Right ventricle myocardium superior (tissue), 1 donor: ENCODE measurements at regions not wholly inside any gene's neighbourhood (a gene's known extent, or its start where the extent isn't known, plus 50 kb on each side); places are given as distances from the start of the nearest gene placed in this dataset.

Experiments used
- ATAC-seq: fragments of 200-7000 bp; cut with Tn5 transposase; one replicate; pipeline ENCODE4 v1.9.1; 2020; ENCODE audit warnings: mild to moderate bottlenecking; ENCODE audit not compliant: poor library complexity
- DNase-seq: peaks from one replicate; pipeline ENCODE4 v3.0.0-alpha.2; 2020
- intact Hi-C: fragments of 100-400 bp; cut with DNase I; formaldehyde crosslinking; loops from one replicate; pipeline ENCODE4 v1.11.2; 2022
- donor health status: DM: no; HTN: yes; CAD: no; lungs with severe emphysema.

- ATAC-seq (no peak), DNase-seq (no peak)
- intact Hi-C loops, result no loop called here
Observed at GRCh38 chr13:107574517-107575210, 640.7 kb downstream of the LIG4 start.

GRCh38 chr13:107573184-107573583, 642.2 kb downstream of the LIG4 start:
- ATAC-seq (no peak), DNase-seq (no peak)
- intact Hi-C loops, result no loop called here

- intact Hi-C loops, result no loop called here
- no peak for DNase-seq
- no peak for ATAC-seq
Observed at GRCh38 chr13:107572156-107572555, 643.2 kb downstream of the LIG4 start.

- DNase-seq, result no peak
- ATAC-seq, result no peak
- intact Hi-C loops, result no loop called here
Observed at GRCh38 chr13:107568181-107568580, 647.2 kb downstream of the LIG4 start.

- DNase-seq, result no peak
- intact Hi-C loops, result no loop called here
- no peak for ATAC-seq
Observed at GRCh38 chr13:107563099-107563925, 652.0 kb downstream of the LIG4 start.

- intact Hi-C loops, result no loop called here
- ATAC-seq (no peak), DNase-seq (no peak)
Observed at GRCh38 chr13:107562203-107562602, 653.1 kb downstream of the LIG4 start.

GRCh38 chr13:107554460-107554859, 660.9 kb downstream of the LIG4 start:
- DNase-seq (no peak), ATAC-seq (no peak)
- intact Hi-C loops, result no loop called here

GRCh38 chr13:107553838-107554237, 661.5 kb downstream of the LIG4 start:
- no peak for ATAC-seq
- intact Hi-C loops, result no loop called here
- DNase-seq, result no peak

GRCh38 chr13:107551521-107551920, 663.8 kb downstream of the LIG4 start:
- intact Hi-C loops, result no loop called here
- DNase-seq (no peak), ATAC-seq (no peak)

GRCh38 chr13:107548338-107548737, 667.0 kb downstream of the LIG4 start:
- no peak for ATAC-seq
- intact Hi-C loops, result no loop called here
- DNase-seq, result no peak

- ATAC-seq, result no peak
- intact Hi-C loops, result no loop called here
- no peak for DNase-seq
Observed at GRCh38 chr13:107545946-107546502, 669.3 kb downstream of the LIG4 start.

- intact Hi-C loops, result no loop called here
- DNase-seq (no peak), ATAC-seq (no peak)
Observed at GRCh38 chr13:107534548-107534947, 680.8 kb downstream of the LIG4 start.

- DNase-seq, result no peak
- intact Hi-C loops, result no loop called here
- no peak for ATAC-seq
Observed at GRCh38 chr13:107531816-107532215, 683.5 kb downstream of the LIG4 start.

GRCh38 chr13:107531180-107531579, 684.2 kb downstream of the LIG4 start:
- no peak for DNase-seq
- no peak for ATAC-seq
- intact Hi-C loops, result no loop called here

GRCh38 chr13:107529035-107529434, 686.3 kb downstream of the LIG4 start:
- intact Hi-C loops, result no loop called here
- ATAC-seq (no peak), DNase-seq (no peak)

GRCh38 chr13:107518780-107519179, 696.6 kb downstream of the LIG4 start:
- DNase-seq, result no peak
- no peak for ATAC-seq
- intact Hi-C loops, result no loop called here

- intact Hi-C loops, result no loop called here
- no peak for ATAC-seq
- no peak for DNase-seq
Observed at GRCh38 chr13:107518292-107518691, 697.0 kb downstream of the LIG4 start.

- DNase-seq (no peak), ATAC-seq (no peak)
- intact Hi-C loops, result no loop called here
Observed at GRCh38 chr13:107516517-107516916, 698.8 kb downstream of the LIG4 start.

GRCh38 chr13:107512551-107512950, 702.8 kb downstream of the LIG4 start:
- ATAC-seq (no peak), DNase-seq (no peak)
- intact Hi-C loops, result no loop called here

GRCh38 chr13:107497661-107498060, 717.7 kb downstream of the LIG4 start:
- intact Hi-C loops, result no loop called here
- no peak for ATAC-seq
- DNase-seq, result no peak
